A204.1 (cell line): ENCODE measurements at regions not wholly inside any gene's neighbourhood (a gene's known extent, or its start where the extent isn't known, plus 50 kb on each side); places are given as distances from the start of the nearest gene placed in this dataset.

Source experiments
- FAIRE-seq: peaks from 2 replicates; lab custom pipeline; 2012; peaks lifted over from hg19 to GRCh38; lab: Jason Lieb, UNC

GRCh38 chr6:149184523-149184922 lies 133.0 kb upstream of the TAB2 start:
- FAIRE-seq: no peak

- FAIRE-seq: no peak
These were observed 131.6 kb upstream of the TAB2 start for GRCh38 chr6:149185799-149186357.

GRCh38 chr6:149186873-149187272 lies 130.6 kb upstream of the TAB2 start:
- no peak for FAIRE-seq

GRCh38 chr6:149190224-149190831 lies 127.2 kb upstream of the TAB2 start:
- no peak for FAIRE-seq

- FAIRE-seq: no peak
These were observed 122.5 kb upstream of the TAB2 start for GRCh38 chr6:149194820-149195558.

- FAIRE-seq: no peak
These were observed 121.4 kb upstream of the TAB2 start for GRCh38 chr6:149196091-149196490.

GRCh38 chr6:149197482-149197881 lies 120.0 kb upstream of the TAB2 start:
- FAIRE-seq: no peak

- no peak for FAIRE-seq
These were observed 119.2 kb upstream of the TAB2 start for GRCh38 chr6:149198265-149198664.

GRCh38 chr6:149200282-149200945 lies 117.1 kb upstream of the TAB2 start:
- no peak for FAIRE-seq

GRCh38 chr6:149201068-149201655 lies 116.3 kb upstream of the TAB2 start:
- no peak for FAIRE-seq

- FAIRE-seq: no peak
These were observed 115.4 kb upstream of the TAB2 start for GRCh38 chr6:149202100-149202499.

GRCh38 chr6:149202952-149203351 lies 114.6 kb upstream of the TAB2 start:
- no peak for FAIRE-seq

- no peak for FAIRE-seq
These were observed 114.0 kb upstream of the TAB2 start for GRCh38 chr6:149203509-149203908.

GRCh38 chr6:149208134-149208601 lies 109.3 kb upstream of the TAB2 start:
- no peak for FAIRE-seq

GRCh38 chr6:149209871-149210775 lies 107.4 kb upstream of the TAB2 start:
- no peak for FAIRE-seq

GRCh38 chr6:149211046-149211571 lies 106.4 kb upstream of the TAB2 start:
- no peak for FAIRE-seq

GRCh38 chr6:149212206-149212605 lies 105.3 kb upstream of the TAB2 start:
- FAIRE-seq: no peak

GRCh38 chr6:149212892-149213801 lies 104.4 kb upstream of the TAB2 start:
- no peak for FAIRE-seq

- no peak for FAIRE-seq
These were observed 103.7 kb upstream of the TAB2 start for GRCh38 chr6:149213829-149214228.

- FAIRE-seq: no peak
These were observed 101.1 kb upstream of the TAB2 start for GRCh38 chr6:149216459-149216858.
